ENCODE measurements at regions not wholly inside any gene's neighbourhood (a gene's known extent, or its start where the extent isn't known, plus 50 kb on each side); places are given as distances from the start of the nearest gene placed in this dataset.

GRCh38 chr2:123715467-123715982 lies 309.6 kb upstream of the CNTNAP5 start:
- 93% methylated on average over 3 of the region's 3 CpGs for WGBS

GRCh38 chr2:123717636-123718334 lies 307.3 kb upstream of the CNTNAP5 start:
- intact Hi-C loops (cut with DNase I): no loop called here
- Histone ChIP-seq H3K9me3 (ENCODE audit: control insufficient read depth, low read length) (no peaks in the 10 kb centered on the region), H3K27me3 (ENCODE audit: control insufficient read depth, insufficient read depth) (no peaks in the 10 kb centered on the region), H3K4me3 (ENCODE audit: low read length) (no peak overlapping the region), H3K27ac (ENCODE audit: low read length) (no peak overlapping the region), H3K4me1 (ENCODE audit: control insufficient read depth, insufficient read depth, low read length) (no peaks in the 10 kb centered on the region)
- ATAC-seq (no peak), DNase-seq (no peak)
- WGBS: 61% methylated on average over 5 of the region's 5 CpGs

More at GRCh38 chr2:123715467-123715982, 309.6 kb upstream of the CNTNAP5 start:
- no peak for ATAC-seq
- Histone ChIP-seq H3K27ac (ENCODE audit: low read length) (no peak overlapping the region), H3K4me1 (ENCODE audit: control insufficient read depth, insufficient read depth, low read length) (no peaks in the 10 kb centered on the region), H3K9me3 (ENCODE audit: control insufficient read depth, low read length) (no peaks in the 10 kb centered on the region), H3K27me3 (ENCODE audit: control insufficient read depth, insufficient read depth) (no peaks in the 10 kb centered on the region), H3K4me3 (ENCODE audit: low read length) (no peak overlapping the region)
- no peak for DNase-seq
- intact Hi-C loops (cut with DNase I): no loop called here

GRCh38 chr2:123720760-123721159 lies 304.3 kb upstream of the CNTNAP5 start:
- H3K4me1 ChIP-seq (ENCODE audit: control insufficient read depth, insufficient read depth, low read length): no peaks in the 10 kb centered on the region
- H3K27ac ChIP-seq (ENCODE audit: low read length): no peak overlapping the region
- H3K4me3 ChIP-seq (ENCODE audit: low read length): no peak overlapping the region
- no peaks in the 10 kb centered on the region for H3K27me3 ChIP-seq (ENCODE audit: control insufficient read depth, insufficient read depth)
- DNase-seq: no peak
- WGBS: 64% methylated on average over 4 of the region's 4 CpGs
- H3K9me3 ChIP-seq (ENCODE audit: control insufficient read depth, low read length): no peaks in the 10 kb centered on the region
- intact Hi-C loops (cut with DNase I): no loop called here
- ATAC-seq: no peak

GRCh38 chr2:123723706-123724105 lies 301.4 kb upstream of the CNTNAP5 start:
- Histone ChIP-seq H3K4me3 (ENCODE audit: low read length) (no peak overlapping the region), H3K9me3 (ENCODE audit: control insufficient read depth, low read length) (no peaks in the 10 kb centered on the region), H3K27me3 (ENCODE audit: control insufficient read depth, insufficient read depth) (no peaks in the 10 kb centered on the region), H3K4me1 (ENCODE audit: control insufficient read depth, insufficient read depth, low read length) (no peaks in the 10 kb centered on the region), H3K27ac (ENCODE audit: low read length) (no peak overlapping the region)
- intact Hi-C loops (cut with DNase I): no loop called here
- DNase-seq: no peak
- 69% methylated on average over 2 of the region's 2 CpGs for WGBS
- no peak for ATAC-seq

- no peak for DNase-seq
- ATAC-seq: no peak
- Histone ChIP-seq H3K4me3 (ENCODE audit: low read length) (no peak overlapping the region), H3K4me1 (ENCODE audit: control insufficient read depth, insufficient read depth, low read length) (no peaks in the 10 kb centered on the region), H3K9me3 (ENCODE audit: control insufficient read depth, low read length) (no peaks in the 10 kb centered on the region), H3K27me3 (ENCODE audit: control insufficient read depth, insufficient read depth) (no peaks in the 10 kb centered on the region), H3K27ac (ENCODE audit: low read length) (no peak overlapping the region)
- intact Hi-C loops (cut with DNase I): no loop called here
These were observed 292.5 kb upstream of the CNTNAP5 start for GRCh38 chr2:123732563-123732962.

GRCh38 chr2:123737371-123737770 lies 287.7 kb upstream of the CNTNAP5 start:
- no peak for DNase-seq
- ATAC-seq: no peak
- Histone ChIP-seq H3K27ac (ENCODE audit: low read length) (no peak overlapping the region), H3K9me3 (ENCODE audit: control insufficient read depth, low read length) (no peaks in the 10 kb centered on the region), H3K4me1 (ENCODE audit: control insufficient read depth, insufficient read depth, low read length) (no peaks in the 10 kb centered on the region), H3K27me3 (ENCODE audit: control insufficient read depth, insufficient read depth) (no peaks in the 10 kb centered on the region), H3K4me3 (ENCODE audit: low read length) (no peak overlapping the region)
- intact Hi-C loops (cut with DNase I): no loop called here

- intact Hi-C loops (cut with DNase I): no loop called here
- no peak for DNase-seq
- Histone ChIP-seq H3K4me1 (ENCODE audit: control insufficient read depth, insufficient read depth, low read length) (no peaks in the 10 kb centered on the region), H3K27me3 (ENCODE audit: control insufficient read depth, insufficient read depth) (no peaks in the 10 kb centered on the region), H3K9me3 (ENCODE audit: control insufficient read depth, low read length) (no peaks in the 10 kb centered on the region), H3K27ac (ENCODE audit: low read length) (no peak overlapping the region), H3K4me3 (ENCODE audit: low read length) (no peak overlapping the region)
- WGBS: 30% methylated on average over 1 of the region's 1 CpG
- no peak for ATAC-seq
These were observed 286.4 kb upstream of the CNTNAP5 start for GRCh38 chr2:123738643-123739042.

- DNase-seq (no peak), ATAC-seq (no peak)
- Histone ChIP-seq H3K9me3 (ENCODE audit: control insufficient read depth, low read length) (no peaks in the 10 kb centered on the region), H3K4me3 (ENCODE audit: low read length) (no peak overlapping the region), H3K4me1 (ENCODE audit: control insufficient read depth, insufficient read depth, low read length) (no peaks in the 10 kb centered on the region), H3K27me3 (ENCODE audit: control insufficient read depth, insufficient read depth) (no peaks in the 10 kb centered on the region), H3K27ac (ENCODE audit: low read length) (no peak overlapping the region)
- WGBS: 72% methylated on average over 1 of the region's 1 CpG
- intact Hi-C loops (cut with DNase I): no loop called here
These were observed 279.1 kb upstream of the CNTNAP5 start for GRCh38 chr2:123746006-123746405.

GRCh38 chr2:123747326-123747725 lies 277.8 kb upstream of the CNTNAP5 start:
- WGBS: 76% methylated on average over 2 of the region's 2 CpGs
- Histone ChIP-seq H3K27ac (ENCODE audit: low read length) (no peak overlapping the region), H3K4me3 (ENCODE audit: low read length) (no peak overlapping the region), H3K27me3 (ENCODE audit: control insufficient read depth, insufficient read depth) (no peaks in the 10 kb centered on the region), H3K9me3 (ENCODE audit: control insufficient read depth, low read length) (no peaks in the 10 kb centered on the region), H3K4me1 (ENCODE audit: control insufficient read depth, insufficient read depth, low read length) (no peaks in the 10 kb centered on the region)
- intact Hi-C loops (cut with DNase I): no loop called here
- DNase-seq (no peak), ATAC-seq (no peak)

- no peaks in the 10 kb centered on the region for H3K27me3 ChIP-seq (ENCODE audit: control insufficient read depth, insufficient read depth)
- H3K9me3 ChIP-seq (ENCODE audit: control insufficient read depth, low read length): no peaks in the 10 kb centered on the region
- no peak overlapping the region for H3K4me3 ChIP-seq (ENCODE audit: low read length)
- intact Hi-C loops (cut with DNase I): no loop called here
- H3K4me1 ChIP-seq (ENCODE audit: control insufficient read depth, insufficient read depth, low read length): no peaks in the 10 kb centered on the region
- DNase-seq: no peak
- ATAC-seq: no peak
- no peak overlapping the region for H3K27ac ChIP-seq (ENCODE audit: low read length)
- 86% methylated on average over 6 of the region's 6 CpGs for WGBS
These were observed 262.9 kb upstream of the CNTNAP5 start for GRCh38 chr2:123762221-123762620.

GRCh38 chr2:123768233-123768632 lies 256.9 kb upstream of the CNTNAP5 start:
- DNase-seq (no peak), ATAC-seq (no peak)
- WGBS: 73% methylated on average over 2 of the region's 2 CpGs
- Histone ChIP-seq H3K27ac (ENCODE audit: low read length) (no peak overlapping the region), H3K27me3 (ENCODE audit: control insufficient read depth, insufficient read depth) (no peaks in the 10 kb centered on the region), H3K9me3 (ENCODE audit: control insufficient read depth, low read length) (no peaks in the 10 kb centered on the region), H3K4me3 (ENCODE audit: low read length) (no peak overlapping the region), H3K4me1 (ENCODE audit: control insufficient read depth, insufficient read depth, low read length) (no peaks in the 10 kb centered on the region)
- intact Hi-C loops (cut with DNase I): no loop called here

GRCh38 chr2:123769001-123769400 lies 256.1 kb upstream of the CNTNAP5 start:
- 51% methylated on average over 2 of the region's 2 CpGs for WGBS
- ATAC-seq (no peak), DNase-seq (no peak)
- H3K9me3 ChIP-seq (ENCODE audit: control insufficient read depth, low read length): no peaks in the 10 kb centered on the region
- H3K4me3 ChIP-seq (ENCODE audit: low read length): no peak overlapping the region
- H3K4me1 ChIP-seq (ENCODE audit: control insufficient read depth, insufficient read depth, low read length): no peaks in the 10 kb centered on the region
- H3K27ac ChIP-seq (ENCODE audit: low read length): no peak overlapping the region
- H3K27me3 ChIP-seq (ENCODE audit: control insufficient read depth, insufficient read depth): no peaks in the 10 kb centered on the region
- intact Hi-C loops (cut with DNase I): no loop called here
